ENCODE measurements at regions not wholly inside any gene's neighbourhood (a gene's known extent, or its start where the extent isn't known, plus 50 kb on each side); places are given as distances from the start of the nearest gene placed in this dataset.

DNA sequence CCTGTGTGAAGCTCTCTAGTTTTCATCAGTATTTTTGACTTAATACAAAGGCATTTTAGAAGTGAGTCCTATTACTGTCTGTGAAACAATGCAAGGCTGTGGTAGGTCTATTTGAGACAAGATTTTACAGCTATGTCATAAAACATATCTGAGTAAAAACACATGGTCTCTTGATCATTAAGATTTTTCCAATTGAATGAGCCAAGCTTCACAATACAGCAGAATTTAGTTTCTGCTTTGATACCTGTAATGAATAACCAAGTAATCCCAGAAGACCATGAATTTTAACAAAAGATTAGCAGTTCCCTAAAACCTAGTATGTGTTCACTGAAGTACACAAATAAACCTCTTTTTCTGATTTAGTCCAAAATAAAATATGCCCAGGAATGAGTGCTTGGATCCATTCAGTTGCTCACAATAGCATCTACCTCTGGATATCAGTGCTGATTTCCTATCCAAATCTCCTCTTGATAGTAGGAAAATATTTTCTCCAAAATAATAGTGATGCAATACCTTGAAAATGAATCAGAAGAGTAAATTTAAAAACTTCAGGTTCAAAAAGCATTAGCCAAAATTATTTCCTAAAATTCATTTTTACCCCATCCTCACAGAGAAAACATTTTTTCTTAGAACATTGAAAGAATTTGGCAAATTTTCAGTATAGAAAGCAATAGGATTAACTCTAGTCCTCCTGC, 533.5 kb upstream of the SGCG start:
- Mint-ChIP-seq H3K27ac (ENCODE audit: unreplicated experiment) (no peak overlapping the region), H3K27me3 (ENCODE audit: unreplicated experiment) (no peaks in the 10 kb centered on the region), H3K4me1 (ENCODE audit: low read depth, unreplicated experiment) (peaks cover 3% of the 10 kb centered on the region), H3K36me3 (ENCODE audit: unreplicated experiment) (no peaks in the 10 kb centered on the region), H3K4me3 (ENCODE audit: unreplicated experiment) (no peak overlapping the region), H3K9me3 (ENCODE audit: unreplicated experiment) (peaks cover 1% of the 10 kb centered on the region)
- no peak for DNase-seq
- TF ChIP-seq, protein P1, sequence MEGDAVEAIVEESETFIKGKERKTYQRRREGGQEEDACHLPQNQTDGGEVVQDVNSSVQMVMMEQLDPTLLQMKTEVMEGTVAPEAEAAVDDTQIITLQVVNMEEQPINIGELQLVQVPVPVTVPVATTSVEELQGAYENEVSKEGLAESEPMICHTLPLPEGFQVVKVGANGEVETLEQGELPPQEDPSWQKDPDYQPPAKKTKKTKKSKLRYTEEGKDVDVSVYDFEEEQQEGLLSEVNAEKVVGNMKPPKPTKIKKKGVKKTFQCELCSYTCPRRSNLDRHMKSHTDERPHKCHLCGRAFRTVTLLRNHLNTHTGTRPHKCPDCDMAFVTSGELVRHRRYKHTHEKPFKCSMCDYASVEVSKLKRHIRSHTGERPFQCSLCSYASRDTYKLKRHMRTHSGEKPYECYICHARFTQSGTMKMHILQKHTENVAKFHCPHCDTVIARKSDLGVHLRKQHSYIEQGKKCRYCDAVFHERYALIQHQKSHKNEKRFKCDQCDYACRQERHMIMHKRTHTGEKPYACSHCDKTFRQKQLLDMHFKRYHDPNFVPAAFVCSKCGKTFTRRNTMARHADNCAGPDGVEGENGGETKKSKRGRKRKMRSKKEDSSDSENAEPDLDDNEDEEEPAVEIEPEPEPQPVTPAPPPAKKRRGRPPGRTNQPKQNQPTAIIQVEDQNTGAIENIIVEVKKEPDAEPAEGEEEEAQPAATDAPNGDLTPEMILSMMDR (IDR thresholded peaks at IDR 0.05; ENCODE audit: partially characterized antibody, unreplicated experiment): no peak

DNA sequence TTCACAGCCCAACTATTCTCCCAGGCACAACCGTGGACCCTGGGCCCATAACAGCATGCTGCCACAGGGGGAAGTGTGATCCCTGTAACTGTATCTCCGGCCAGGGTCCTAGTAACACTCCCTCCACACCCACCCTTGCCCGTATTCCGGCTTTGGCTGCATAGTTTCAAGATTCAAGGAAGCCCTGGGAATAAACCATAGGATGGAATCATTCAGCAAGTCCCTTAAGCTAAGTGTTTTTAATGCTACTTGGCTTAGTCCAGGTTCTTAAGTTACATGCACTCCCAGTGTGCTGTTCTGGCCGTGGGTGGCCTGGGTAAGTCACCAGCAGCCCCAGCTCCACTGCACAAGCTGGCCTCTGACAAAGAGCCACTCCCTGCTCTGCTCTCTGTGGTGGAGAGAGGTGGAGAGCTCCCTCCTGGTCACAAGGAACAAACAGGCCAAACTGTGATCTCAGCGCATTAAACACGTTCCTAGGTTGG, 532.4 kb upstream of the SGCG start:
- Mint-ChIP-seq H3K27ac (ENCODE audit: unreplicated experiment) (no peak overlapping the region), H3K4me1 (ENCODE audit: low read depth, unreplicated experiment) (peaks cover 3% of the 10 kb centered on the region), H3K4me3 (ENCODE audit: unreplicated experiment) (no peak overlapping the region), H3K9me3 (ENCODE audit: unreplicated experiment) (peaks cover 1% of the 10 kb centered on the region), H3K36me3 (ENCODE audit: unreplicated experiment) (no peaks in the 10 kb centered on the region), H3K27me3 (ENCODE audit: unreplicated experiment) (no peaks in the 10 kb centered on the region)
- no peak for DNase-seq
- TF ChIP-seq, protein P1 (IDR thresholded peaks at IDR 0.05; ENCODE audit: partially characterized antibody, unreplicated experiment): no peak

DNA sequence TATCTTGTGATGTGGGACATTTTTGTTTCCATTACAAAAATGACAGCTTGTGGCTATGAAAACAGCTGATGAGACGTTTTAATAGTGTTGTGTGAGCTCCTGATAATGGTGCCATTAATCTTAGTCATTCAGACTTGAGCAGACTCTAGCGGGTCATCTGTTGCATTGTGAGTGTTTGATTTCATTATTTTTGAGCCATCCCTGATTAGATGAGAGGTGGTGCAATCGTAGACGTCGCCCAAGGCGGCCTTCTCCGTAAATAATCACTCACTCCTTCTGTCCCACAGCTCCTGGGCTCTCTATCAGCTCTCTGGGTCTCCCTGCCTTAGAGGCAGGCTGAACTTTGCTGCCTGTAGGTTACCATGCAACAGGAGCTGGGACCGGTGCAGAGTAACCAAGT, 528.0 kb upstream of the SGCG start:
- H3K4me3 Mint-ChIP-seq (ENCODE audit: unreplicated experiment): no peak overlapping the region
- no peak overlapping the region for H3K27ac Mint-ChIP-seq (ENCODE audit: unreplicated experiment)
- TF ChIP-seq, protein P1 (IDR thresholded peaks at IDR 0.05; ENCODE audit: partially characterized antibody, unreplicated experiment): no peak
- H3K4me1 Mint-ChIP-seq (ENCODE audit: low read depth, unreplicated experiment): peaks cover 3% of the 10 kb centered on the region
- H3K9me3 Mint-ChIP-seq (ENCODE audit: unreplicated experiment): no peaks in the 10 kb centered on the region
- no peak for DNase-seq
- H3K36me3 Mint-ChIP-seq (ENCODE audit: unreplicated experiment): no peaks in the 10 kb centered on the region
- H3K27me3 Mint-ChIP-seq (ENCODE audit: unreplicated experiment): no peaks in the 10 kb centered on the region

DNA sequence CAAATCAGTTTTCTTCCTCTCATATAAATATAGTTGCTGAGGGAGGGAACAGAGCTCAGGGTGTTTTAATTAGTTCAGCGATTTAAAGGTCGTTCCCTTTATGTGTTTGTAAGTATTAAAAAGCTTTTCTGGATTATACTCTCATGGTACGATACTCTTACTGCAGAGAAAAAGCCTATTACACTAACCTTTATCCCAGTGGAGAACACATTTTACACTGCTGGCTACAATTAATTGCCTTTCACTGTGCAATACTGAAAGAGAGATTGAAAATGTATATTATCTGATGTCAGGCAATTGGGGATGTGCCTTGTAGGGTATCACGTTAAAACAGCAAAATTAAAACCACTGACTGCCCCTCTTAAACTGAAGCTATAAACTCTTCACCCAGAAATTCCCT, 526.9 kb upstream of the SGCG start:
- TF ChIP-seq, protein P1 (IDR thresholded peaks at IDR 0.05; ENCODE audit: partially characterized antibody, unreplicated experiment): no peak
- Mint-ChIP-seq H3K36me3 (ENCODE audit: unreplicated experiment) (no peaks in the 10 kb centered on the region), H3K27ac (ENCODE audit: unreplicated experiment) (no peak overlapping the region), H3K4me3 (ENCODE audit: unreplicated experiment) (no peak overlapping the region), H3K9me3 (ENCODE audit: unreplicated experiment) (no peaks in the 10 kb centered on the region), H3K27me3 (ENCODE audit: unreplicated experiment) (no peaks in the 10 kb centered on the region), H3K4me1 (ENCODE audit: low read depth, unreplicated experiment) (no peaks in the 10 kb centered on the region)
- no peak for DNase-seq

DNA sequence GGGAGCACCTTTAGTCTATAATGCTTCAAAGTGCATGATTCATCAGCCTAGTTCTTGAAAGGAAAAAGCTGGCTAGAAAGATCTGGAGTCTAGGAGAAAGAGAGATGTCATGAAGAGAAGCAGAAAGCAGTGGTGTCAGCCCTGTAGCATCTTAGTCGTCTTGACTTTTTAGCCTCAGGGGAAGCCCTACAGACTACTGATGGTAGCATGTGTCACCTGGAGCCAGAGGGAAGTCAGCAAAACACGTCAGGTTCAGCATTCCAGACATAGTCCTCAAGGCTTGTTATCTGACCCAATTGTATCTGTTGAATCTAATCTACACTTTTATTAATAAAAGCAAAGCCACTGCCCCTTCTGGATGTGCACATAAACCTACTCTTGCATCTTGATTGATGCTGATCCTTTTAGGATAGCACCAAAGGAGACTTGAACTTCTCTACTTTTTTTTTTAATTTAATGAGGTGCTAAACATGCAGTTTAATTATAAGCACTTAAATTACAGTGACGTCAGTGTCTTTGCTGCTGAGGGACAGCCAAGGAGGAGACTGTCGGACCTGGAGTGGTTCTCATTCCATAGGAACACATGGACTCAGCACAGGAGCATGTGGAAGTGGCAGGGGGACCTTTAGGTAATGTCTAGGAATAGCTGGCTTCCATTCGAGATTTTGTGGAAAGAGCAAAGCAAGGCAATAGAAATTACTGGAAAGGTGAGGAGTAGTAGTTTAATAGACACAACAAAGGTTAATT, 525.5 kb upstream of the SGCG start:
- Mint-ChIP-seq H3K36me3 (ENCODE audit: unreplicated experiment) (no peaks in the 10 kb centered on the region), H3K27me3 (ENCODE audit: unreplicated experiment) (no peaks in the 10 kb centered on the region), H3K4me3 (ENCODE audit: unreplicated experiment) (no peak overlapping the region), H3K4me1 (ENCODE audit: low read depth, unreplicated experiment) (no peaks in the 10 kb centered on the region), H3K27ac (ENCODE audit: unreplicated experiment) (no peak overlapping the region), H3K9me3 (ENCODE audit: unreplicated experiment) (no peaks in the 10 kb centered on the region)
- TF ChIP-seq, protein P1 (IDR thresholded peaks at IDR 0.05; ENCODE audit: partially characterized antibody, unreplicated experiment): no peak
- no peak for DNase-seq

All from glutamatergic neuron (in vitro differentiated cells).